Liver (tissue), 8 donors: ENCODE measurements at regions not wholly inside any gene's neighbourhood (a gene's known extent, or its start where the extent isn't known, plus 50 kb on each side); places are given as distances from the start of the nearest gene placed in this dataset.

Experiments
- DNase-seq: peaks from one replicate; pipeline ENCODE4 v3.0.0-alpha.2; 2017; ENCODE audit warnings: low spot score
- H3K27ac ChIP-seq, 2 donors: one replicate each; pipeline ENCODE4 v1.7.0; 2013; ENCODE audit warnings: inconsistent platforms in 2 of 2, low read length in 2 of 2, control low read depth in 1 of 2, low read depth in 1 of 2, mild to moderate bottlenecking in 1 of 2
- H3K27me3 ChIP-seq, 4 donors: one replicate each; pipeline versions ENCODE4 v1.6.1 to v1.7.0; 2013; ENCODE audit warnings: low read length in 3 of 4, inconsistent platforms in 1 of 4, mild to moderate bottlenecking in 1 of 4, moderate library complexity in 1 of 4; ENCODE audit not compliant: control insufficient read depth in 4 of 4, insufficient read depth in 4 of 4
- H3K36me3 ChIP-seq, 4 donors: one replicate each; pipeline versions ENCODE4 v1.6.1 to v1.7.0; 2013; ENCODE audit warnings: low read length in 3 of 4, mild to moderate bottlenecking in 3 of 4, low read depth in 1 of 4, moderate library complexity in 1 of 4; ENCODE audit not compliant: control insufficient read depth in 4 of 4, insufficient read depth in 3 of 4
- H3K4me1 ChIP-seq, 4 donors: one replicate each; pipeline versions ENCODE4 v1.6.1 to v1.7.0; 2013; ENCODE audit warnings: low read length in 3 of 4, mild to moderate bottlenecking in 3 of 4, moderate library complexity in 1 of 4; ENCODE audit not compliant: control insufficient read depth in 4 of 4, insufficient read depth in 4 of 4
- H3K4me3 ChIP-seq, 3 donors: one replicate each; pipeline versions ENCODE4 v1.6.1 to v1.7.0; 2013; ENCODE audit warnings: low read length in 3 of 3, control low read depth in 1 of 3, low read depth in 1 of 3, mild to moderate bottlenecking in 1 of 3
- H3K9ac ChIP-seq, 2 donors: one replicate each; pipeline ENCODE4 v1.7.0; 2013; ENCODE audit warnings: low read length in 2 of 2, mild to moderate bottlenecking in 2 of 2, moderate library complexity in 2 of 2, control low read depth in 1 of 2, low read depth in 1 of 2
- H3K9me3 ChIP-seq, 4 donors: one replicate each; pipeline versions ENCODE4 v1.6.1 to v1.7.0; 2013; ENCODE audit warnings: low read length in 3 of 4; ENCODE audit not compliant: control insufficient read depth in 4 of 4
- CTCF ChIP-seq: fragments of 150-350 bp; IDR thresholded peaks from 2 replicates; pipeline ENCODE4 v1.5.1; 2017; ENCODE audit warnings: improper control_type of control experiment, low read depth, low read length; ENCODE audit not compliant: missing input control
- EGR1 ChIP-seq, 2 donors: IDR thresholded peaks; 2 replicates each; pipeline ENCODE4 v1.6.1; 2016 to 2018; ENCODE audit warnings: antibody characterized with exemption in 2 of 2, low read depth in 2 of 2
- FOXA1 ChIP-seq: IDR thresholded peaks from 2 replicates; pipeline ENCODE4 v1.6.1; 2016; ENCODE audit warnings: antibody characterized with exemption
- FOXA2 ChIP-seq: IDR thresholded peaks from 2 replicates; pipeline ENCODE4 v1.6.1; 2016; ENCODE audit warnings: antibody characterized with exemption
- GABPA ChIP-seq, 2 donors: IDR thresholded peaks in 1 of 2; conservative IDR thresholded peaks in 1 of 2; 2 replicates each; pipeline ENCODE4 v1.6.1; 2016; ENCODE audit warnings: antibody characterized with exemption in 2 of 2, mild to moderate bottlenecking in 1 of 2, moderate library complexity in 1 of 2
- HNF4A ChIP-seq, 2 donors: conservative IDR thresholded peaks; 2 replicates each; pipeline ENCODE4 v1.6.1; 2016; ENCODE audit warnings: antibody characterized with exemption in 2 of 2, mild to moderate bottlenecking in 2 of 2
- HNF4G ChIP-seq: IDR thresholded peaks from 2 replicates; pipeline ENCODE4 v1.6.1; 2016; ENCODE audit warnings: antibody characterized with exemption
- JUND ChIP-seq, 2 donors: IDR thresholded peaks; 2 replicates each; pipeline ENCODE4 v1.6.1; 2016; ENCODE audit warnings: antibody characterized with exemption in 2 of 2
- NR2F2 ChIP-seq: IDR thresholded peaks from 2 replicates; pipeline ENCODE4 v1.6.1; 2016; ENCODE audit warnings: antibody characterized with exemption
- RAD21 ChIP-seq, 2 donors: IDR thresholded peaks; 2 replicates each; pipeline ENCODE4 v1.6.1; 2016; ENCODE audit warnings: antibody characterized with exemption in 2 of 2, mild to moderate bottlenecking in 2 of 2
- REST ChIP-seq: IDR thresholded peaks from 2 replicates; pipeline ENCODE4 v1.6.1; 2016; ENCODE audit warnings: antibody characterized with exemption, mild to moderate bottlenecking
- RXRA ChIP-seq, 2 donors: IDR thresholded peaks; 2 replicates each; pipeline ENCODE4 v1.6.1; 2017 to 2018; ENCODE audit warnings: antibody characterized with exemption in 2 of 2, mild to moderate bottlenecking in 1 of 2
- SP1 ChIP-seq: IDR thresholded peaks from 2 replicates; pipeline ENCODE4 v1.6.1; 2018; ENCODE audit warnings: antibody characterized with exemption, mild to moderate bottlenecking
- TAF1 ChIP-seq: conservative IDR thresholded peaks from 2 replicates; pipeline ENCODE4 v1.6.1; 2016; ENCODE audit warnings: antibody characterized with exemption, mild to moderate bottlenecking
- YY1 ChIP-seq: IDR thresholded peaks from 2 replicates; pipeline ENCODE4 v1.6.1; 2016; ENCODE audit warnings: antibody characterized with exemption, mild to moderate bottlenecking
- ZBTB33 ChIP-seq: IDR thresholded peaks from 2 replicates; pipeline ENCODE4 v1.6.1; 2016; ENCODE audit warnings: antibody characterized with exemption
- WGBS: extraction: QIAGEN DNeasy Blood & Tissue Kit; methylation state at CpG from one replicate; pipeline ENCODE4 v1.1.7; 2013; 5-methylcytosine and 5-hydroxymethylcytosine counted together
- donor health status: healthy.
- donor health status: healthy.
- donor health status: healthy.
- donor health status: healthy.
- donor health status: healthy.

- Histone ChIP-seq H3K4me3 (no peak overlapping the region), H3K27me3 (no peaks in the 10 kb centered on the region), H3K27ac (no peak overlapping the region), H3K4me1 (no peaks in the 10 kb centered on the region), H3K9ac (no peak overlapping the region), H3K36me3 (no peaks in the 10 kb centered on the region), H3K9me3 (no peaks in the 10 kb centered on the region)
- TF ChIP-seq HNF4A (conservative IDR thresholded peaks at IDR 0.05): no peak
- TF ChIP-seq JUND (IDR thresholded peaks at IDR 0.05): no peak
- DNase-seq: no peak
- 89% methylated on average over 3 of the region's 3 CpGs for WGBS
Measured at GRCh38 chr2:191747170-191747530, 69.2 kb downstream of the NABP1 start.

- H3K9ac ChIP-seq: no peak overlapping the region
- no peak for DNase-seq
- H3K27ac ChIP-seq: no peak overlapping the region
- H3K9me3 ChIP-seq: no peaks in the 10 kb centered on the region
- H3K4me1 ChIP-seq: no peaks in the 10 kb centered on the region
- 68% methylated on average over 3 of the region's 3 CpGs for WGBS
- no peak overlapping the region for H3K4me3 ChIP-seq
- no peaks in the 10 kb centered on the region for H3K27me3 ChIP-seq
- TF ChIP-seq FOXA2 (no peak), FOXA1 (no peak), TAF1 (no peak), EGR1 (IDR thresholded peaks at IDR 0.05; ENCODE audit: low read depth in 2 of 2) (no peak), HNF4A (conservative IDR thresholded peaks at IDR 0.05) (no peak), CTCF (no peak), JUND (IDR thresholded peaks at IDR 0.05) (no peak), HNF4G (no peak)
- no peaks in the 10 kb centered on the region for H3K36me3 ChIP-seq
Measured at GRCh38 chr2:191748059-191748461, 70.1 kb downstream of the NABP1 start.

- no peak overlapping the region for H3K4me3 ChIP-seq
Measured at GRCh38 chr2:191748528-191749180, 70.7 kb downstream of the NABP1 start.

More at GRCh38 chr2:191748528-191749180, 70.7 kb downstream of the NABP1 start:
- Histone ChIP-seq H3K27ac (no peak overlapping the region), H3K36me3 (no peaks in the 10 kb centered on the region), H3K27me3 (no peaks in the 10 kb centered on the region), H3K9ac (no peak overlapping the region), H3K4me1 (no peaks in the 10 kb centered on the region), H3K9me3 (no peaks in the 10 kb centered on the region)
- TF ChIP-seq CTCF: no peak
- TF ChIP-seq FOXA2: no peak
- TF ChIP-seq RXRA (IDR thresholded peaks at IDR 0.05): no peak
- no peak for TF ChIP-seq EGR1 (IDR thresholded peaks at IDR 0.05; ENCODE audit: low read depth in 2 of 2)
- TF ChIP-seq YY1: no peak
- no peak for TF ChIP-seq GABPA (IDR thresholded peaks at IDR 0.05 in 1 of 2, conservative IDR thresholded peaks at IDR 0.05 in 1 of 2)
- no peak for TF ChIP-seq NR2F2
- TF ChIP-seq RAD21 (IDR thresholded peaks at IDR 0.05): no peak
- TF ChIP-seq SP1: no peak
- TF ChIP-seq HNF4A (conservative IDR thresholded peaks at IDR 0.05): no peak
- no peak for TF ChIP-seq HNF4G
- no peak for TF ChIP-seq ZBTB33
- TF ChIP-seq REST: no peak
- TF ChIP-seq FOXA1: no peak
- no peak for DNase-seq
- 40% methylated on average over 1 of the region's 1 CpG for WGBS
